GM18873 (cell line): ENCODE measurements at regions not wholly inside any gene's neighbourhood (a gene's known extent, or its start where the extent isn't known, plus 50 kb on each side); places are given as distances from the start of the nearest gene placed in this dataset.

Experiments used
- ATAC-seq: cut with Tn5 transposase; IDR thresholded peaks from one replicate; pipeline ENCODE4 v1.9.1; 2021; ENCODE audit warnings: mild to moderate bottlenecking, moderate library complexity, moderate number of reproducible peaks; ENCODE audit not compliant: unreplicated experiment, low FRiP score

DNA sequence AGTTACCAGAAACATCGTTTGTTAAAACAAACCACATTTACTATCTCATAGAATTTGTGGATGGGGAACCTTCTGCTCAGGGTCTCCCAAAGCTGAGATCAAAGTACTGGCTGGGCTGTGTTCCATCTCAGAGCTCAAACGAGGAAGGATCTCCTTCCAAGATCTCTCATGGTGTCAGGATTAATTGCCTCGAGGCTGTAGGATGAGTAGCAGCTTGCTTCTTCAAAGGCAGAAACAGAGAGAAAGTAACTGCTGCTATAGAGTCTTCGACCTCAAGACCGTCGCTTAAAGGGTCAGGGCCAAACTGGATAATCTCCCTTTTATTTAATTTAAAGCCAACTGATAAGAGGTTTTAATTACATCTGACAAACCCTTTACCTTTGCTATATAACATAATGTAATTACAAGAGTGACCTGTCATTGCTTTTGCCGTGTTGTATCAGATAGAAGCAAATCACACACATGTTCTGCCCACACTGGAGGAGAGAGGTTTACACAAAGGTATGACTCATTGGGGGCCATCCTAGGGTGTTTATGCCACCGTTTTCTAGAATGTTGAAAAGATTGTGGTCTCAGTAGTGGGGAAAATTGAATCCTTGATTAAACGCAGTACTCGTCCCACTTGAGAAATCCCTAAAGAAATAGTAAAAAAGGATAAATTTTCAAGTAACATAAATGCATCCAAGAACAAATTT, 868.8 kb upstream of the TMEM132C start:
- no peak for ATAC-seq

DNA sequence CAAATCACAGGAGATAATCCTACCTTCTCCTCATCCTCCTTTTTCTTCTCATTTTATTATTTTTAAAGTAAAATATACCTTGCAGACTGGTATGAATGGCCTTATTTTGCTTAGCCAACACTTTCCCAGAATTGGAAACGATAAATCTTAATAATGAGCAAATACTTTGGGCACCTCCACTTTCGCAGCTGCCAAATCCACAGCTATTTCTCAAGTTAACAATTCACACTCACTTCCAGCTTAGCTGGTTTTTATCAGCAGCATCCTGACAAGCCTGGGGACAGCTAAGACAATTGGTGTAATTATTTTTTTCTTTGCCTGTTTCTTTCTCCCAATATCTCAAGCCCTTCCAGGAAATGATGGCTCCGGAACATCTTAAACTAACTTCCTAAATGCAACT, 867.5 kb upstream of the TMEM132C start:
- no peak for ATAC-seq

DNA sequence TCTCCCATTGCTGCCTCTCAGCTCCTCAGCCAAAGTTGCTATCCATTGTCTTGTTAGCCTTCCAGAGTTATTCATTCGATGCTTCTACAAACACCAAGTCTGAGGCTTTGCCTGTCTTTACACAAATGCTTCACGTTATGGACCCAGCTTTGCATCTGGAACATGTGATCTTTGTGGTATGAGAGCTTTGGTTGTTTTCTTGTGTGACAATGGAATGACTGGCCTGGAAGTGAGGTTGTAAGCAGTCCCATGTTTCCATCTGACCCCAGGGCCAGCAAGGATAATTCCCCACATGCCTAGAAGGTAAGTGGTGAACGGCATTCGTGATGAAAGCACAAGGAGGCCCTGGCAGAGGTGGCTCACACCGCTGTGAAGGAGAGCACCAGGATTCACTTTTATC, 866.7 kb upstream of the TMEM132C start:
- ATAC-seq: no peak

DNA sequence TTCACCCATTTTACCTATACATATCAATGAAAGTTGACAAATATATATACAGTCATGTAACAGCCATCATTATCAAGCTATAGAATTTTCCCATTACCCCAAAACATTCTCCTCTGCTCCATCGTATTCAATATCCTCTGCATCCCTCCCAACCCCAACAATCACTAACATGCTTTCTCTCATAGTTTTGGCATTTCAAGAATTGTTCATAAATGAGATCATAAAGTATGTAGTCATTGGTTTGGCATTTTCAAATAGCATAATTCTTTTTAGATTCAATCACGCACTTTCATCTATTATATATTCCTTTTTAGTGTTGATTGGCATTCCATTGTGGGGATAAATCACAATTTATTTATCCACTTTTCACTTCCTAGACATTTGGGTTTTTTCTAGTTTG, 866.0 kb upstream of the TMEM132C start:
- ATAC-seq: no peak

DNA sequence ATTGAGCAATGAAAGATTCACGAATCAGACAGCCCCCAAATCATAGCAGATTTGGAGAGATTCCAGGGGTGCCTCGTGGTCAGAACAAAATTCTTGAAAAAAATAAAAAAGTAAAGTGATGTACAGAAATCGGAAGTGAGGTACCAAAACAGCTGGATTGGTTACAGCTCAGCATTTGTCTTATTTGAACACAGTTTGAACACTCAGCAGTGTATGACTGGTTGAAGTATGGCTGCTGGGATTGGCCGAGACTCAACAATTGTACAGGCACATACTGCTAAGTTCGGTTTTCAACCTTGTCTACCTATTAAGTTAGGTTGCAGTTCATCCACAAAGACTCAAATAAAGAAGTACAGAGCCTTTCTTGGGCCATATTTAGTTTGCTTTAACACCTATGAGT, 865.4 kb upstream of the TMEM132C start:
- no peak for ATAC-seq

DNA sequence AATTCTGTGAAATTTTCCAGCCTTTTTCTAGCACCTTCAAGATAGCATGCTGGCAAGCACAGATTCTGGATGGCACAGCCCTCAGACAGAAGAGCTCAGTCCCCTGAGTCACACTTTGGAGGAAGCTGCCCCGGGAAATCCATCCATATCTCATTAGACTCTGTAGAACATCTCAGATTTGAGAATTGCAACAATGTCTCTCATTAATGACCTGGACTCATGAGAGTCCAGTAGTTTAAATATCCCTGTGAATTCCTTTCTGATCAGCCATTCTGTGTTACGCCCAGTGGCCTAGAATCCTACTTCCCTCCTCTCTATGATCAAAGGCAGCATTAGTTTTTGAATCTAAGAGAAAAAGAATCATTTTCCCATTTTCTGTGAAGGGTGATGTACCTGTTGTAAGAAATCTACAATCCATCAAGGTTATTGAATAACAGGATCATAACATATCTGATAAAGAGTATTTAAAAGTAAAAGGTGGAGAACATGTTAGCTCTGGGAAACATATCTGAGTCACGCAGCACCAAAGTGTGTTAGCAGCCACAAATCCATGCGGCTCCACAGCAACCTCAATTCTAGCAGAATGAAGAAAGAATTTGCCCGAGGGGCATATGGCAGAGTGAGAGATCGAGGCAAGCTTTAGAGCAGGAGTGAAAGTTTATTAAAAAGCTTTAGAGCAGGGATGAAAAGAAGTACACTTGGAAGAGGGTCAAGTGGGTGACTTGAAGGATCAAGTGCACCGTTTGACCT, 855.6 kb upstream of the TMEM132C start:
- ATAC-seq: no peak

DNA sequence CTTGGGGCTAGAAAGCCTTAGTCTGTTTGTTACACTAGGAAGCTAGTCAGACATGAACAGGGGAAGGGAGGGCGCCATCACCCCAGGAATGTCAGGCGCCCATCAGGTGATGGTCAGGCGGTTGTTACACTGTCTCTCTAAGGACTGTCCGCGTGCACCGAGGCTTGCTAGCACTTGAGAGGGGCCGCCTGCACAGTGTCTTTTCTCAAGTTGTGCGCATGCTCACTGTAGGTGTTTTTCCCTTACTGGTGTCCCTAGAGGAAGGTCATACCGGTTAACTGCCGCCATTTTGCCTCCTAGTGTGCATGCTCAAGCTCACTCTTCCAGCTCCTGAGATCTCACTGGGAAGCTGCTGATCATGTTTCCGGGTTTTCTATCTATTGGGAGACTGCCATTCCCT, 855.0 kb upstream of the TMEM132C start:
- no peak for ATAC-seq

DNA sequence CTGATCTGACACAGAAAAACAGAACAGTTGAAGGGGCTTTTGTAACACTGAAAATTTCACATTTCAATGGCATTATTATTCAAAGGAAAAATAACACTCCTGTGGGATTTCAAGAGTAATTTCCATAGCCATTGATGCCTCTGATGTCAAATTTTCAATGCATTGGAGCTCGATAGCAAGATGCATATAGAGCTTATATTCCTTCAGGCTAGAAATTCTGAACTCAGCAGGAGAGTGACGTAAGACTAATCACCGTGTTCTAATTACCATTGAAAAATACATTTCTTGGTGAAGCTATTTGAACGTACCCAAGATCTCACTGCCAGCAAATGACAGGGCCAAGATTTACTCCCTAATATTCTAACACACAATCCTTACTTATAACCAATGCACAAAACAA, 854.1 kb upstream of the TMEM132C start:
- ATAC-seq: no peak

DNA sequence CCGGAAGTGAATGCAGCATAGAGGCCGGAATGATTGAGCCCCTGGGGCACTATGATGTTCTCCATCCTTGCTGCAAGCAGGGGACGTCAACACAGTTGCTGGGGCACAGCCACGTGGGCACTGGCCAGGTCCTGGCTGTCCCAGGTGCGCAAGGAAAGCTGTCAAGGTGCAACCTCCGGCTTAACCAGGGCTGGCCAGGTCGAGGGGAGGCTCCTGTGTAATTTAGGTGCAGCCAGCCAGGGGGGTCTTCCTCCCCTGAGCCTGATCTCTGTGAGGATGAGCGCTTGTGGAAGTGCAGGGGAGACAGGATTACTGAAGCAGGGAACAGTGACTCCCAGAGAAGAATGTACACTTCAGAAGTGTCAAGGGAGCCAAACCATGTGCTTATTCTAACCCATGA, 852.8 kb upstream of the TMEM132C start:
- ATAC-seq: no peak

DNA sequence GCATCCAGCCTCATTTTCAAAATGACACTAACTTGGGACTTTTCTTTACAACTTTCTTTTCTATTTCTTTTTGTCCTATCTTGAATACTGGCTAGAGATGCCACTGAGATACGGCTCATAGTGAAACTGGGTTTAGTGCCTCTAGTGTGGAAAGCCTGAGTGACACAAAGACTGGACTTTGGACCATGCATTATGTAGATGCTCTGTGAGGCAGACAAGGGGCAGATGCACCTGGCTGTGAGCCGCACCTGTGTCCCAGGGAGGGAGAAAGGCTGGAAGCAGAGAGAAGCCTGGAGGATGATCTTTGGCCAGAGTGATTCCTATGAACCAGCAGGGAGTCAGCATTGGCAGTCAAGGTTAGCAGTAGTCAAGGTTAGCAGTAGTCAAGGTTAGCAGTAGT, 852.3 kb upstream of the TMEM132C start:
- ATAC-seq: no peak

DNA sequence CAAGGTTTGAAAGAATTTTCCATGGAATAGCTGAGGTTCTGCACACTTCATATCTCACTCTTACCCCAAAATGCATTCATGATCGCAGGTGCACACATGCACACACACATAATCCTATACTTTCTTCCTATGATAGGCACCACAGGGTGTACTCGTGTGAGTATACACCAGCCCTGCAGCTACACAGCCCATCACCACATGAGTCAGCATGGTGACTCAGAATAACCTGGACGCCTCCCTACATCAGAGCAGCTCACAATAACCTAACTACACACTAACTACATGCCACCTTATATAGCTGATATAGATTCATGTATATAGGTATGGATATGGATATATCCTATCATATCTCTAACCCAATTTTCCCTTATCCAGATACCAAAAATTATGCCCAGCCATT, 850.2 kb upstream of the TMEM132C start:
- no peak for ATAC-seq

DNA sequence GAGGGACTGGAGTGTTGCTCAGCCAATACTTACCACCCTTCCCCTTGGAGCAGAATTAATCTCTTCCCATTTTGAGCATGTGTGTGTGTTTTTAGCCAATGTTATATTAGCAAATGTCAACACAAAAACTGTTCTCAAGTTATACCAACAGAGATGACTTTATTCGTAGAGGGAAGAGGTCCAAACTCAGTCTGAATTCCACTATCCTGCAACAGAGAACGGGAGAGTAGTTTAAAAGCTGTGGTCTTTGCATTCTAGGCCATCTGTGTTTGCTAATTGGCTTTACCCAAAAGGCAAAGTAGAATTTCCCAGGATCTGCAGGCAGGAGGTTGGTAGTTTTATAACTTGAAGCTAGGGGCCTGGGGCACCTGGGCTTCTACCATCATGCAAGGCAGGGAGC, 847.9 kb upstream of the TMEM132C start:
- ATAC-seq: no peak

DNA sequence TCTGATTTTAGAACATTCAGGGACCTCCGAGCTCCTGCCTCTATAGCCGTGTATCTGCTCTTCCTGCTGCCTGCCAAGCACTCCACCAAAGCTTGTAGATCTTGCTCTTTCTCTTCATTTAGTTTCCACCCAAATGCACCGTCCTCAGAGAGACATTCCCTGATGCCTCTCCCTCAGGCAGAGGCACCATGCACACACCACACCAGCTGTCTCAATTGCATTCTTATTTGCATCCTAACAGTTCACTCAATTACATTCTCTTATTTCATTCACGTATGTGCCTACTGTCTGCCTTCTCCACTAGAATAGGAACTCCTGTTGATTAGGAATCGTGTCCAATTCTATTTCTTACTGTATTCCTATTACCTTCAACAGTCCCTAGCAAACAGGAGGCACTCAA, 845.4 kb upstream of the TMEM132C start:
- ATAC-seq: no peak

DNA sequence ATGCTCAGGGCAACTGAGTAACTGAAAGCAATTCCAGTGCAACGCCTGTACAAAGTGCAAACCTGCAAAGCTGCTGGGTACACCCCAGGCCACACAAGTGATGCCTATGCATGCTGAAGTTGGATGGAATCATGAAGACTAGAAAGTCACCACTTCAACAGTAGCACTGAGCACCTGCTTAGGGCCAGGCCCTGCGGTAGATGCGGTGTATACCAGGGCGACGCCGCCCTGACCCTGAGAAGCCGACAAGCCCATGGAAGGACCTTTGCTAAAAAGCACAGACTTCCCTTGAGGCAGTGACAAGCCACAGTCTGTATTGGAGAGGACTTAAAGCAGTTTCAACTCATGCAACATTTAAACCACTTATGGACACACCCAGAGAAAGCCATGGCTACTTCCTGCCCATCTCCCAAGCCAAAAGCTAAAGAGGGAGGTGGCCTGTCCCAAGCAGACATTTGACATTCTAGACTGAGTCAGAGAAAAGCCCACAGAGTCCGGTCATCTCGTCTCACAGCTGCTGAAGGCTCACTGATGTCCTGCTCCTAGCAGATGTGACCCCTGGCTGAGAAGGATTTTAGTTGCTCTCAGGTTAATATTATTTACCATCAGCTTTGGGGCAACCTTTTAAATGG, 843.9 kb upstream of the TMEM132C start:
- ATAC-seq: no peak

DNA sequence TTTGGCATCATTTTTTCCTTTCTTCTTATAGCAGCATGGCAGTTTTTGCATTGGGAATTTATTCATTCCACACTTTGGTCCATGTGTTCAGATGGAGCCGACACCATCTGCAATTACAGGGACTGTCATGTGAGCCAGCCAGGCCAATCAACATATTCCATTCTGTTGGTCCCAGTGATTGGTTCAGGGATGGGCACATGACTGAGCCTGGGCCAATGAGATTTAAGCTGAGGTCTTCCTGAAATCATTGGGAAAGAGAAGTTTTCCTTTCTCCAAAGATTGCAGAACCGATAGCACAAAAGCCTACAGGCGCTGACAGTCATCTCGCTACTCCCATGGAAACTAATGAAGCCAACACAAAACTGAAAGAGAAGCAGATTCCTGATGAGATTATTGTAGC, 841.5 kb upstream of the TMEM132C start:
- no peak for ATAC-seq

DNA sequence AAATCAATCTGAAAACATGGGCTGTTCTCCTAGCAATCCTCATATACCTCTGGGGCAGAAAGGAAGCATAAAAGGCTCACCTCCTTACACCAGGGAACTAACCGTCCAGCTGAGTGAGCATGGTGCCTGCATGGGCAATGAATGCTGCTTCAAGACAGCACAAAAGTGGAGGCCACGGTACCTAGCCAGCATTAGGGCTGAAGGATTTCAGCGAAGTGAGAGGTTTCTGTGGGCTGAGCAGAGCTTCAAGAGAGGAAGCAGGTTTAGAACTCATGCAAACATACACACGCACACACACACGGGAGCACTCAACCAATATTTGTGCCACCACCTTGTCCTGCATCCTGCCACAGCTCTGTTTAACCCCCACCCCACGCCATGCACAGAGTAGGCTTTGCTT, 838.5 kb upstream of the TMEM132C start:
- no peak for ATAC-seq

DNA sequence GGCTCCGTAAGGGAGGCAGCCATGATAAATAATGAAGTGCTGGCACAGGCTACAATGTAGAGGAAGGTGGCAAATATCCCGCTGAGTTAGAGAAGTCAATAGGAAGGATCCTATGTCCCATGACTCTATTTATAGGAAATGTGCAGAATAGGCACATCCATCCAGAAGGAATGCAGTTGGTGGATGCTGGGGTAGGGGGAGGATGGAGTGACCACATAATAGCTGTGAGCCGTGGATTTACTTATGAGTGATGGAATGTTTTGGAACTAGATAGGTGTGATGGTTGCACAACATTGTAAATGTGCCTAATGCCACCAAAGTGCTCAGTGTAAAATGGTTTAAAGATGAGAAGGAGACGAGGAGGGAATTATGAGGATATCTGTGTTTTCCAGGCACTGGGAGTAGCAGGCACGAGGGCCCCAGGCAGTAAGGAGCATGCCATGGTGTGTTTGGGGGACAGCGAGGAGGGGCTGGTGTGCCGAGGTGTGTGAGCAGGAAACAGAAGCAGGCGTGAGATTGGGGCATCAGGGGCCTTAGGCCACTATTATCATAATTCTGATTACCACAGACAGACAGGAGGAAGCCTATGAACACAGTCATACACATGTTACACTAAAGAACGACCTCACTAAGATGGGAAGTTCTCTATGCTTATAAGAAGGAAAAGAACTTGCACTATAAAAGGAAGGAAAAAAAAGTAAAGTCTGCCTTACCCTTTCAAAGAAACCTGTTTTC, 837.3 kb upstream of the TMEM132C start:
- ATAC-seq: no peak

DNA sequence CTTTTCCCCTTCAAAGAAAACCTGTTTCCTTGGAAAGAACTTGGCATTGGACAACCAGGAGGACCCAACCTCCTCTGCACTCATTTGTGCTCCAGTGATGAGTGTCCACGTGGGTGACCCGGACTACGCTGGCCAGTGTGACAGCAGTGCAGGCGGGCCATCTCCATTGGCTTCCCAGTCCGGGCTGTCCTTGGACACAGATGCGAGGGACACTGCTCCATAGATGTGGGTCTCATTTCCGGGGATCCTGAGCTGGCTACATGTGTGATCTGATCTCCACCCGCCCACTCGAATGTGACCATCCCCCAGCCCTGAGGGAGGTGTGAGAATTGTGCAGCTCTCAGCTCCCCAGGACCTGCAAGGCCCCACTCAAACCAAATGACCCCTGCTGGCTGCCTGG, 836.6 kb upstream of the TMEM132C start:
- ATAC-seq: no peak

DNA sequence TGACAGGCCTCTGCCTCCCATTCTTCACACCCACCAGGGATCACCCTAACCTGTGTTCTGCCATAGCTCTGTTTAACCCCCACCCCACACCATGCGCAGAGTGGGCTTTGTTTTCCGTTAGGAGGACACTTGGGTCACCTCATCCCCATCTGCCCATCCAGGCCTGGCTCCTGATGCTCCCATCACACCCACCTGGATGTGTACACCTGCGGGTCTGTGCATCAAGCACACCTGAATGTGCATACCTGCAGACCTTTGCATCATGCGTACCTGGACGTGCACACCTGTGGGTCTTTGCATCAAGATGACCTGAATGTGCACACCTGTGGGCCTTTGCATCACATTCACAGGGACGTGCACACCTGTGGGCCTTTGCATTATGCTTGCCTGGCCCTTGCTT, 835.8 kb upstream of the TMEM132C start:
- ATAC-seq: no peak

DNA sequence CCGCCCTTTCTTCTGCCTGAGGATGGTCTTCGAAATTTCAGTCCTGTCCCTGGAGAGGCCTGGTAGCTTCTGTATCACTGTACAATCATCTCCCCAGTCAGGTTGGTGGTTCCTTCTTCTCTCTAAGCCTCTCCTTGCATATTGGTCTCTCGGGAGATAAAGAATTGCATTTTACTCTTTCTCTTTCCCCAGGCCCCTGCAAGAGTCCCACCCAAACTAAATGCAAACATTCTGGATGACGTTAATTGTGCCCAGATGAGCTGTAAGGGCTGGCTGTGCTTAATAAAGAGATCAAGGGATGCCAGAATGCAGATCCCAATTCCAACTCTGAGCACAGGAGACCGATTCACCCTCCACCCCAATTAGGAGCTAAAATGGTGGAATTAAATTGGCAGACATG, 835.4 kb upstream of the TMEM132C start:
- no peak for ATAC-seq

DNA sequence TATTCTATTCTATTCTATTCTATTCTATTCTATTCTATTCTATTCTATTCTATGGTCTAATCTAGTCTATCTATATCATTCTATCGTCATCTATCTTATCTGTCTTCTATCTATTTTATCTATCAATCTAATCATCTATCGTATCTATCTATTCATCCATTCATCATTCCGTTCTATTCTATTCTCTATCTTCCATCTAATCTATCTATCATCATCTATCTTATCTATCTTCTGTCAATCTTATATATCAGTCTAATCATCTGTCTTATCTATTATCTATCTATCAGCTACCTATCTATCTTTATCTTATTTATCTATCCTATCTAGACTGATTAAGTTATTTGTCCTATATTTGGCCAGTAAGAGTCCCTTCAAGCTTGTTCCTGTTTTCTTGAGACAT, 831.5 kb upstream of the TMEM132C start:
- no peak for ATAC-seq
